GM19324 (cell line): ENCODE measurements at regions not wholly inside any gene's neighbourhood (a gene's known extent, or its start where the extent isn't known, plus 50 kb on each side); places are given as distances from the start of the nearest gene placed in this dataset.
"Not testable (repeated sequence)": the region's sequence is repeated elsewhere in the genome, so short reads cannot be mapped to it uniquely, and the experiment has no call there.

Experiments
- ATAC-seq: cut with Tn5 transposase; IDR thresholded peaks from one replicate; pipeline ENCODE4 v1.9.1; 2021; ENCODE audit warnings: mild to moderate bottlenecking, moderate library complexity; ENCODE audit not compliant: unreplicated experiment, low FRiP score

DNA sequence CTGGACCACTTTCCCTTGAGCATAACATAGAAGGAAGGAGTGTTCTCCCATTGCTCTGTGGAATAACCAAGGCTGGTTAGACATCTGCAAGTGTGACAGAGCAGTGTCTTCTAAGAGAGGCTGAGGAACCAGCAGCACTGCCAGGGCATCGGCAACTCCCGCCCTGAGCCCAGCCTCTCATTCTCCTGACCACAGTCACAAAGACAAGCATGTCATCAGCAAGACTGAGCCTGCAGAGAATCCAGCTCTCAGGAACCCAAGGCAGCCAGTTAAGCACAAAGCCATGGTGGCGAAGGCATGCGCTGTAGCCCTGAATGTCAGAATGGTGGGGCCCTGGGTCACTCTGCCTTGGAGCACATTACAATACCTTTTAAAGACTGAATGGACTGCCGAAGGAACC lies 253.9 kb downstream of the AGTPBP1 start:
- ATAC-seq: no peak

DNA sequence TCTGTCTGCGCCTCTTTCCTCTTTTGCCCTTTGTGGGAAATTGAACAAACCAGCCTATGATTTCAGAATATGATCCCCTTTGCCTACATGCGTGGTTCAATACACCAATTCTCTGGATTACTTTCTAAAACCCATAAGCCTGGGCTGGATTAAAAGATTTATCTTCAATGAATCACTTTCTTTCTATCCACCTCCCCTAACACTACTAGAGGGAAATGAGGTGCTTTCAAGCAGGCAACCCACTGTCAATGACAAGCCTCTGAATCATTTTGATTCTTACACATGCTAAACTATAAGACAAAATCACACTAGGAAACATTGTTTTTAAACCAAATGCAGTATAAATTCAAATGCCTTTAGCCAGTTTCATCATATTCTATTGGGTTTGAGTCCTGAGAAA lies 257.5 kb downstream of the AGTPBP1 start:
- ATAC-seq: no peak

DNA sequence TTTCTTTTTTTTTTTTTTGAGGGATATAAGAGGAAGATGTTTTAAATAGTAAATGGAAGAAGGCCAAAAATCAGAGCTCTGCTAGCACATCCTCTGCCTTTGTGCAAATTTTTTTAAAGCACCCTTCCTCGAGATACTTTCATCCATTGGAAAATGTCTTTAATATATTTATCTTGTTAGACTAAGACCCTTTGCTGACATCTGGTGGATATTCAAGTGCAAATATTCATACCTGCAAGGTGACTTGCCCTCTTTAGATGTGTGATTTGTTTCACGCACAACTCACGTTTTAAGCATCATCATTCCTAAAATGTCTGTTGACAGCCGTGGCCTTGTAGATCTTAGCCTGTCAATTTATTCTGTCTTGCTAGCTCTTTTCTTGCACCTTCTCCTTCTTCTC lies 258.5 kb downstream of the AGTPBP1 start:
- no peak for ATAC-seq

DNA sequence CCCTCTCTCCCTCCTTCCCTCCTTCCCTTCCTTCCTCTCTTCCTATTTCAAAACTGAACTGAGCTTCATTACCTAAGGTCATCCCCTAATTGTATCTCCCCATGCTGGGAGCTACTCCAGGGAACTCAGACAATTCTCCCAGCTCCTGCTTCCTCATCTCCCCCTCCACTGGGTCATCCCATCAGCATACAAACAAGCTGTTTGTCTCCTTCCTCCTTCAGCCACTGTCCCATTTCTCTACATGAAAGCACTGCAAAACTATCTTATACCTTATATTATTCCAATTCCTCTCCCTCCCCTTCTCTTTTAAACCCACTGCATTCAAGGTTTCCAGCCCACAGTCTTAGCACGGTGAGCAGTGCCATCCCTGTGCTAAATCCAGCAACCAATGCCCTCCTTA lies 262.4 kb downstream of the AGTPBP1 start:
- no peak for ATAC-seq

GRCh38 chr9:85478847-85479246 lies 262.9 kb downstream of the AGTPBP1 start:
- ATAC-seq: no peak

- not testable (repeated sequence) for ATAC-seq
Observed at GRCh38 chr9:85474896-85475295, 266.9 kb downstream of the AGTPBP1 start.

DNA sequence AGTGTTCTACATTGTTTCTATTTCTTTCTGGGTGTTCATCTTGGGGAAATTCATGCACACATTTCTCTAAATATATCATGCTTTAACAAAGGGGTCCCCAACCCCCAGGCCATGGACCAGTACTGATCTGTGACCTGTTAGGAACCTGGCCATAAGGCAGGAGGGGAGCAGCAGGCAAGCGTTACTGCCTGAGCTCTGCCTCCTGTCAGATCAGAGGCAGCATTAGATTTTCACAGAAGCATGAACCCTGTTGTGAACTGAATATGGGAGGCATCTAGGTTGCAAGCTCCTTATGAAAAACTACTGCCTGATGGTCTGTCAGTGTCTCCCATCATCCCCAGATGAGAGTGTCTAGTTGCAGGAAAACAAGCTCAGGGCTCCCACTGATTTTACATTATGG lies 270.0 kb downstream of the AGTPBP1 start:
- no peak for ATAC-seq

DNA sequence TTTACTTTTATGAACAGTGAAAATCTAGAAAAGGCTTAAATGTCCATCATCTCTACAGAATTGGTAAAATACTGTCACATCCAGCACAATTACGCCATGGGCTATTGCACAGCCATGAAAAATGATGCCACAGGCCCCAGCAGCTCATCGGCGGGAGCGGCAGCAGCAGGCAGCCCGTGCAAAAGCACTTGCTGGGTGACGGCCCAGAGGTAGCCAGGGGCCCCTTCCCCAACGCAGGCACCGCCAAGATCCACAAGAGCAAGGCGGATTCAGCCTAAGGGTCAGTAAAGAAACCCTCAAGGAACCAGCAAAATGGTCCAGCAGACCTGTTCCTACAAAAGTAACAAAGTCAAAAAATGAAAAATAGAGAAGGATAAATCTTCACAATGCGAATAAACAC lies 272.7 kb downstream of the AGTPBP1 start:
- ATAC-seq: no peak

GRCh38 chr9:85466834-85467233 lies 274.9 kb downstream of the AGTPBP1 start:
- ATAC-seq: no peak

- ATAC-seq: not testable (repeated sequence)
Observed at GRCh38 chr9:85458114-85458864, 283.5 kb downstream of the AGTPBP1 start.

GRCh38 chr9:85453850-85454249 lies 287.9 kb downstream of the AGTPBP1 start:
- no peak for ATAC-seq

GRCh38 chr9:85452841-85453240 lies 288.9 kb downstream of the AGTPBP1 start:
- ATAC-seq: no peak

- no peak for ATAC-seq
Observed at GRCh38 chr9:85451680-85452079, 290.1 kb downstream of the AGTPBP1 start.

GRCh38 chr9:85445887-85446286 lies 295.9 kb downstream of the AGTPBP1 start:
- ATAC-seq: no peak

DNA sequence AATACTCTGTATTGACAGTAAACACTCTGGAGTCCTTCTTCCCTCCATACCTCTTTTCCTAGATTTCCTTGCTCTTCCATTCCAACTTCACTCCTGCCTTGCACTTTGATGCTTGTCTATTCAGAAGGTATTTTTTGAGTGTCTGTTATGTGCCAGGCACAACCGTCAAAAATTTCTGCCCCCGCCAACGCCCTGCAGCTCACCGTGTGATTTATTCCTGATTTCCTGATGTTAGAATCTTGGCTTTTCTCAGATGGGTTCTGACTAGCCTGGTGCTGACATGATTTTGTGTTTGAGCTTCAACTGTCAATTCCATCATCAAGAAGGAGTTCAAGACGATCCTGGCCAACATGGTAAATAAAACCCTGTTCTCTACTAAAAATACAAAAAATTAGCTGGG lies 297.5 kb downstream of the AGTPBP1 start:
- ATAC-seq: no peak

DNA sequence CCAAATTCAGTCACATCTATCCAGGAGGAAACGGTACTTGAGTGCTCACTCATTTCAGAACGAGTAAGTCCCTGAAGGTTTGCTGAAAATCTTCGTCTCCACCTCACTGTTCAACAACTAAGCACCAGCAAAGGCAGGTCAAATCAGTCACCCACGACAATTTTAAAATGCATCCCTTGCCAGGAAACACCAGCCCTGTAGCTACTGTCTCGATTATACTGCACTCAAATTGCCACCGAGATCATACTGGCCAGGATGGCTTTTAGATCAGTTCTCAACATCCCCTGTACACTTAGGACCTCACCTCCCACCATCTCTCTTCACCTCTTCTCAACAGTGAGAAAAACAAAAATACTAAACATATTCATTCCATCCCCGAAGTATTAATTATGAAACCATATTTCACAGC lies 298.6 kb downstream of the AGTPBP1 start:
- ATAC-seq: no peak

GRCh38 chr9:85439791-85440190 lies 302.0 kb downstream of the AGTPBP1 start:
- ATAC-seq: no peak

GRCh38 chr9:85433956-85434355 lies 307.8 kb downstream of the AGTPBP1 start:
- not testable (repeated sequence) for ATAC-seq

- ATAC-seq: not testable (repeated sequence)
Observed at GRCh38 chr9:85433551-85433950, 308.2 kb downstream of the AGTPBP1 start.

- no peak for ATAC-seq
Observed at GRCh38 chr9:85433046-85433445, 308.7 kb downstream of the AGTPBP1 start.

DNA sequence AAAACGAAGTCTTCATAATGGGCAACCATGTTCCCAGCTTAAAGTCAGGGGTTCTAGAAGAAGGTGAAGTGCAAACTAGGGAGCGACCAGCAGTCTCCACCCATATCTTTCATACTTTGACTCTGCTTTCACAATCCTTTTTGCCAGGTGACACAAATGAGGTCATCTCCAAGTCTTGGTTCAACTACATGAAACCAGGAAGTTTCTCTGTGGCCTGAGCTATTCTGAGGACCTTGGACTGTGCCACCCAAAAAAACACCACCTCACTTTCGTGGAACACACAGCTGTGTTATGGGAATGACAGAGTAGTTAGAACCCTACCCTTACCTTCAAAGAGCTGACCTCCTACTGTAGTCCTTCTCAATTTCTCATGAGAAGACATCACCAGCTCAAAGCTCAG lies 309.2 kb downstream of the AGTPBP1 start:
- ATAC-seq: peak; percentile 66

DNA sequence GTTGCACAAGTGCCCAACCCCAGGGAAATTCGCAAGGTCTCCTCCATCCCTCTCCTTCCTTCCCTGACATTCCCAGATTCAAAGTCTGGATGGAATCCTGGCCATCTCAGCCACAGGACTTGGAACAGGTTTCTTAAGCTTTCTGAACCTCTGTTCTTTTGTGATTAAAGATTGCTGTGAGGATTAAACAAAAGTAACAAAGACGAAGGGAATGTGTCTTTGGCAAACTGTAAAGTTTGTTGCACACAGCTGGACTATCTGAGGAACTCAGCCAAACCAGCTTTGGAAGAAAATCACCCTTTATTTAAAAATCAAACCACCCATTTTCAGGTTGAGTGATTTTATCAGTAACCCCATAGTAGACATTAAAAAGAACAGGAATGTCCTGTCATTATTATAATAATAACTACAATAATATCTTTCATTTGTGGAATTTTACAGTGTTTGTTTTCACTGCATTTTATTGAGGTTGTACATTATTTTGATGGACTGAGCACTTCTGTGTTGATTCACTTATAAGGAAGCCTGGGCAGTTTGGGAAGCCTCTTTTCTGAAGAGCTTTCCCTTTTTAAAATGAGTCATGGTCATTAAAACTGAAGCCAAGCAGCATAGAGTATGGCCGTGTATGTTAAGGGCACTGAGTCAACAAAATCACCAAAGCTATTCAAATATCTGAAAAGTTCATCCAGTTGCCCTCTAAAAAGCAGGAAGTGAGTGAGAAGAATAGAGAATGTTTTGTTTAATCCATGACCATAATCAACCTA lies 310.2 kb downstream of the AGTPBP1 start:
- no peak for ATAC-seq
